Keratinocyte (primary cell): ENCODE measurements at regions not wholly inside any gene's neighbourhood (a gene's known extent, or its start where the extent isn't known, plus 50 kb on each side); places are given as distances from the start of the nearest gene placed in this dataset.

Experiments
- DNase-seq: peaks from one replicate; pipeline ENCODE4 v3.0.0-alpha.2; 2011; ENCODE audit warnings: low read depth, missing footprints, low spot score
- FAIRE-seq: peaks from 2 replicates; lab custom pipeline; 2011; peaks lifted over from hg19 to GRCh38; lab: Jason Lieb, UNC
- H2AFZ ChIP-seq: 2 replicates; pipeline ENCODE4 v1.6.0; 2012; ENCODE audit warnings: low read length, control low read depth, inconsistent platforms; ENCODE audit not compliant: control insufficient read depth
- H3K27ac ChIP-seq: 2 replicates; pipeline ENCODE4 v1.5.1; 2011; ENCODE audit warnings: low read length; ENCODE audit not compliant: control insufficient read depth, insufficient read depth
- H3K27me3 ChIP-seq: 3 replicates; pipeline ENCODE4 v1.6.0; 2011; ENCODE audit warnings: low read length; ENCODE audit not compliant: control insufficient read depth, insufficient read depth; ENCODE audit errors: extremely low read depth
- H3K36me3 ChIP-seq, 2 experiments: 2 replicates in 1 of 2; 3 replicates in 1 of 2; pipeline ENCODE4 v1.5.1; 2011; ENCODE audit warnings: low read length in 2 of 2, mild to moderate bottlenecking in 1 of 2; ENCODE audit not compliant: control insufficient read depth in 2 of 2, insufficient read depth in 2 of 2; ENCODE audit errors: extremely low read depth in 1 of 2
- H3K4me1 ChIP-seq: 3 replicates; pipeline ENCODE4 v1.5.1; 2011; ENCODE audit warnings: low read length; ENCODE audit not compliant: control insufficient read depth, insufficient read depth; ENCODE audit errors: extremely low read depth
- H3K4me2 ChIP-seq: 3 replicates; pipeline ENCODE4 v1.6.0; 2011; ENCODE audit warnings: low read depth, low read length; ENCODE audit not compliant: control insufficient read depth, insufficient read depth; ENCODE audit errors: extremely low read depth
- H3K4me3 ChIP-seq, 3 experiments: fragments of 200-600 bp in 1 of 3; sonication (generic) in 1 of 3; 2 replicates in 2 of 3; 3 replicates in 1 of 3; pipeline ENCODE4 v1.5.1; 2011 to 2016; ENCODE audit warnings: low read length in 3 of 3, mild to moderate bottlenecking in 3 of 3, control low read depth in 2 of 3, inconsistent platforms in 1 of 3, low read depth in 1 of 3, mixed read lengths in 1 of 3, mixed run types in 1 of 3, moderate library complexity in 1 of 3; ENCODE audit not compliant: control insufficient read depth in 2 of 3, insufficient read depth in 2 of 3; ENCODE audit errors: extremely low read depth in 1 of 3
- H3K79me2 ChIP-seq: 2 replicates; pipeline ENCODE4 v1.6.0; 2012; ENCODE audit warnings: low read length; ENCODE audit not compliant: control insufficient read depth, insufficient read depth
- H3K9ac ChIP-seq: 3 replicates; pipeline ENCODE4 v1.6.0; 2011; ENCODE audit warnings: low read length; ENCODE audit not compliant: control insufficient read depth, insufficient read depth; ENCODE audit errors: extremely low read depth
- H3K9me1 ChIP-seq: 3 replicates; pipeline ENCODE4 v1.6.0; 2011; ENCODE audit warnings: low read length; ENCODE audit not compliant: control insufficient read depth, insufficient read depth; ENCODE audit errors: extremely low read depth
- H3K9me3 ChIP-seq: 2 replicates; pipeline ENCODE4 v1.5.1; 2012; ENCODE audit warnings: low read depth, low read length; ENCODE audit not compliant: control insufficient read depth
- H4K20me1 ChIP-seq: 3 replicates; pipeline ENCODE4 v1.6.0; 2011; ENCODE audit warnings: low read length; ENCODE audit not compliant: control insufficient read depth, insufficient read depth; ENCODE audit errors: extremely low read depth
- CTCF ChIP-seq, 3 experiments: IDR thresholded peaks in 1 of 3; conservative IDR thresholded peaks in 1 of 3; optimal IDR thresholded peaks in 1 of 3; 2 replicates in 2 of 3; 3 replicates in 1 of 3; pipeline versions ENCODE3 to v1.5.1; 2011; ENCODE audit warnings: low read length in 3 of 3, mild to moderate bottlenecking in 3 of 3, moderate library complexity in 2 of 3, control low read depth in 1 of 3, inconsistent platforms in 1 of 3; ENCODE audit not compliant: insufficient read depth in 2 of 3; ENCODE audit errors: extremely low read depth in 1 of 3
- EZH2 ChIP-seq: IDR thresholded peaks from one replicate; pipeline ENCODE4 v1.6.1; 2012; ENCODE audit warnings: inconsistent platforms, mild to moderate bottlenecking, low read length, moderate library complexity
- dilution Hi-C: fragments of 300-500 bp; cut with MboI; formaldehyde crosslinking; loops from one replicate; pipeline ENCODE4 v1.7.0; 2020; ENCODE audit warnings: low sequenced_read_pairs; ENCODE audit not compliant: extremely low pct_ligation_motif_present

GRCh38 chr22:23503142-23503541, 76.9 kb downstream of the IGLL1 start:
- H3K4me3 ChIP-seq: no peak overlapping the region
- FAIRE-seq: no peak

GRCh38 chr22:23501708-23502107, 78.4 kb downstream of the IGLL1 start:
- Histone ChIP-seq H3K4me1 (peaks cover 18% of the 10 kb centered on the region), H3K27me3 (no peaks in the 10 kb centered on the region), H3K4me3 (peak overlapping the region in 1 of 3 experiments; percentile 12), H3K79me2 (no peaks in the 10 kb centered on the region), H3K9me3 (no peaks in the 10 kb centered on the region), H3K9ac (no peak overlapping the region), H3K4me2 (peak overlapping the region; percentile 56), H3K27ac (no peak overlapping the region), H3K36me3 (no peaks in the 10 kb centered on the region), H3K9me1 (peaks cover 2% of the 10 kb centered on the region), H2AFZ (peak overlapping the region; percentile 54), H4K20me1 (no peaks in the 10 kb centered on the region)
- dilution Hi-C loops: no loop called here
- no peak for TF ChIP-seq EZH2
- no peak for TF ChIP-seq CTCF (optimal IDR thresholded peaks at IDR 0.05 in 1 of 3, IDR thresholded peaks at IDR 0.05 in 1 of 3, conservative IDR thresholded peaks at IDR 0.05 in 1 of 3; ENCODE audit: extremely low read depth in 1 of 3, insufficient read depth in 2 of 3, low read length in 3 of 3)
- DNase-seq (no peak), FAIRE-seq (no peak)

More at GRCh38 chr22:23503142-23503541, 76.9 kb downstream of the IGLL1 start:
- Histone ChIP-seq H3K79me2 (no peaks in the 10 kb centered on the region), H2AFZ (no peak overlapping the region), H3K27me3 (no peaks in the 10 kb centered on the region), H3K9me1 (peaks cover 2% of the 10 kb centered on the region), H3K36me3 (no peaks in the 10 kb centered on the region), H3K4me1 (peaks cover 18% of the 10 kb centered on the region), H3K9ac (no peak overlapping the region), H3K9me3 (no peaks in the 10 kb centered on the region), H3K4me2 (no peak overlapping the region), H4K20me1 (no peaks in the 10 kb centered on the region), H3K27ac (no peak overlapping the region)
- DNase-seq: no peak
- dilution Hi-C loops: no loop called here
- TF ChIP-seq EZH2: no peak
- TF ChIP-seq CTCF (optimal IDR thresholded peaks at IDR 0.05 in 1 of 3, IDR thresholded peaks at IDR 0.05 in 1 of 3, conservative IDR thresholded peaks at IDR 0.05 in 1 of 3; ENCODE audit: extremely low read depth in 1 of 3, insufficient read depth in 2 of 3, low read length in 3 of 3): no peak
